CD4-positive, alpha-beta T cell treated with Interleukin-12 subunit alpha and Interleukin-12 subunit beta, for 1 hour (primary cell): ENCODE measurements at regions not wholly inside any gene's neighbourhood (a gene's known extent, or its start where the extent isn't known, plus 50 kb on each side); places are given as distances from the start of the nearest gene placed in this dataset.

Experiments used
- DNase-seq: peaks from one replicate; pipeline ENCODE4 v3.0.0-alpha.2; 2020

DNA sequence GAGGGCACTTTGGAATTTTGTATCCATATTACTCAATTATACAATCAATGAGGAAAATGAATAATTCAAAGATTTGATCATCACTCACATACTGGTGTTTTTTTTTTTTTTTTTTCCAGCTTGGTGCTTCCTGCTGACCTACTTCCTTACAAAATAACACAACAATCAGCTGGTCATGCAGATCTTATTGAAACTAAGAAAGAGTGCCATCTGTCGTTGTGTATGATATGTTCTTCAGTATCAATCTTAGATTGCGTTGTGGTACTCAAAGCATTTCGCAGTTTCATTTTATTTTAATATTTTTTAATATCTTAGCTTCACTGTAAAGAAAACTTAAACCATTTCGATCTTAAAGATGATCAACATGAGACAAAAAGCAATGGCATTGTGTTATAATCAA lies 155.6 kb downstream of the OGFRL1 start:
- no peak for DNase-seq

DNA sequence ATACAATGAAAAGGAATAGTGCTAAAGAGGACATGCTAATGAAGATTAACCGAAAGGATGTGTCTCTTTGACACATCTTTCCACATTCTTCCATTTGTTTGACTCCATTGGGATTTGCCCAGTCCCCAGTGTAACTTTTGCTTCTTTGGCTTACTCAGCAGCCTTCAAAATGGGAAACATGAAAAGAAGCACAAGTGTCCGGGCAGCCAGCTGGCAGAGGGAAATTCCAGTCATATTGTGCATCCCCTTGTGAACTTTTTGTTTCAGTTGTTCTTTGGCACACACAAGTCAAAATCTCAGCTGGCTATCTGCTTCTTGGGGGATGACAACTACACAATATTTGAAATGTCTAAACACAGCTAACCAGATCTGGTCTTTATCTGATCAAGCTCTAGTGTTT lies 157.4 kb downstream of the OGFRL1 start:
- DNase-seq: no peak

DNA sequence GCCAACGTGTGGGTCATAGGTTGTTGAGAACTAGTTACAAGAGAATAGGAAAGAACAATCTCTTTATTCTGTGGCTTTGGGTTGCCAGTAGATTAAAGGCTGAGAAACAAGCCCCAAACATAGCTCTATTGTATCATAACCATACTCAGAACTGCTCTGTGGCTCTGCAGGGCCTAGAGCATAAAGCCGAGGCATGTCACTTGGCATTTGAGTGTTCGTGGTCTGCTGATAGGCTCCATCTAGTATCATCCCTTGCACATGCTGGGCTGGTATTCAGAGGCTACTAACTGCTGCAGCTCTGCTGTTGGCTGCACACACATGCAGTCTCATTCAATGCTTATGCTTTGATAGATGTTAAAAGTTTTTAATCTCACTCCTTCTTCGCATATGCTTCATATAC lies 157.9 kb downstream of the OGFRL1 start:
- DNase-seq: no peak

DNA sequence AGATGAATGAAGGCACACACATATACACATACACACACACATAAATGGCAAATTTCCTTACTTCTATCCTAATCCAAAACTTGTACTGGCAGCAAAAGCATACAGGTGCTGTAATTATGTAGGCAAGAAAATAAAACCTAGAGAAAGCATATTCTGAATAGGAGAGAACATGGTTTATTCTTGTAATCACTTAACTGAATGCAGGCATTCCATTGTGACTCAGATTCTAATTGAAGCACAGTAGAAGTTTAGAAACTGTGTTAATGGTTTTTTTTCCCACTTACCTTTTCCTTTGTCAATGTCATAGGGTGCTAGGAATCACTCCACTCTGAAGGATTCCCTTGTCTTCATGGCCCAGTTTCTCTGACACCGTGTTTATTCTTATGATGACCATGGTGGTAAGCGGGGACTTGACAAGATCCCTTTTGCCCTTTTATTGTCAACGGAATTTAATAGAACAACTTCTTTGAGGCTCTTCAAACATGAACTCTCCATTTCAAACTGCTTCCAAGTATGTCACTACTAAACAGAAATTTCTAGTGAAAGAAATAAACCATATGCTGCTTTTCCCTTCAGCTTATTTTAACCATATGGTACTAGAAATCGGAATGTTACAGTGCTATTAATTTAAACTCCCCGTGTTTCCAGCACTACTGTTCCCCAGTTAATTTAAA lies 164.2 kb downstream of the OGFRL1 start:
- no peak for DNase-seq

DNA sequence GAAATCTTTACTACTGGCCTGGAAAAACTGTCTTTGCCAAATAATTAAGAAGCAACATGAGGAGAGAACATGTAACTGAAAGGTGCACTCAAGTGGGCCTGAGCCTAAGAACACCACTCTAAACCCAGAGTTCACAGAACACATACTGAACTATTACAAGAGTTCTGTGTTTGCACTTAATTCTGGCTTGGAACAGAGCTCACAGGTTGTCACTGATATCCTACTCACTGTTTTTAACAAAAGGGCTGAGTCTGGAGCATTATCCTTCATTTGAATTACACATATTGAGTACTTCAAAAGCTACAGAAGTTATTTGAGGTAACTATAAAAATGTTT lies 164.7 kb downstream of the OGFRL1 start:
- DNase-seq: no peak

DNA sequence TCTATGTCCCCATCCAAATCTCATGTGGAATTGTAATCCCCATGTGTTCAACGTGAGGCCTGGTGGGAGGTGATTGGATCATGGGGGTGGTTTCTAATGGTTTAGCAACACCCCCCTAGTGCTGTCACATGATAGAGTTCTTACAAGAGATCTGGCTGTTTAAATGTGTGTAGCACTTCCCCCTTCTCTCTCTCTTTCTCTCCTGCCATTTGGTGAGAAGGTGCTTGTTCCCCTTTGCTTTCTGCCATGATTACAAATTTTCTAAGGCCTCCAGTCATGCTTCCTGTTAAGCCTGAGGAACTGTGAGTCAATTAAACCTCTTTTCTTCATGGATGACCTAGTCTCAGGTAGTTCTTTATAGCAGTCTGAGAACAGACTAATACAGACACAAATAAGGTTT lies 165.4 kb downstream of the OGFRL1 start:
- DNase-seq: no peak

DNA sequence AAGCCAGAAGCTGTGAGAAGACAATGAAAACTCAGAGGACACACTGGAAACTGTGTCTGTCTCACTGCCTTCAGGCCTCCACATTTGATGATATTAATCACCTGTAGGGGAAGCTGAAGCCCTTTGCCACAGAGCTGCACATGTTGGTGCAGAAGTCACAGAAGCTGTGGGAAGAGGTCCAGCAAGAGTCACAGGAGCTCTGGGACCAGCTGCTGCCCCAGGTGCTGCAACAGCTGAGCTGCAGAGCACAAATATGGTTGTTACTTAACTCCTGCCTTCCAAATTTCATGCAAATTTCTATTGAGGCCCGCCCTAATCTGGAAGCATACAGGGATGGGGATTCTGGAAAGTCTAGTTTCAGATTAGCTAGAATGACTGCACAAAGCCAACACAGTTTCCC lies 169.3 kb downstream of the OGFRL1 start:
- DNase-seq: no peak

DNA sequence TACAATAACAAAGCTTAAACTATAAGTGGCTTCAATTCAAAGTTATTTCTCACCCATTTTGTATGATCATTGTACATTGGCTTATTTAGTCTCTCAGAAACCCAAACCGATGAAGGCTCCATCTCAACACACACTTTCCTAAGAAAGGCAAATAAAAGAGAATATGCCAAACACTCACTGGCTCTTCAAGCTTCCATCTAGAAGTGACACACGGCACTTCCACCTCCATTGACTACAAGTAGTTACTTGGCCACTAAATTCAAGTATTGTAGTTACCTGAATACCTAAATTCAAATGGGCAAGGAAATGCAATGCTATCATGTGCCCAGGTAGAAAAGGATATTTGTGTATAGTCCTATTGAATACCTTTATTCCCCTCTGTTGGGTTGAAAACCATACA lies 170.6 kb downstream of the OGFRL1 start:
- no peak for DNase-seq

DNA sequence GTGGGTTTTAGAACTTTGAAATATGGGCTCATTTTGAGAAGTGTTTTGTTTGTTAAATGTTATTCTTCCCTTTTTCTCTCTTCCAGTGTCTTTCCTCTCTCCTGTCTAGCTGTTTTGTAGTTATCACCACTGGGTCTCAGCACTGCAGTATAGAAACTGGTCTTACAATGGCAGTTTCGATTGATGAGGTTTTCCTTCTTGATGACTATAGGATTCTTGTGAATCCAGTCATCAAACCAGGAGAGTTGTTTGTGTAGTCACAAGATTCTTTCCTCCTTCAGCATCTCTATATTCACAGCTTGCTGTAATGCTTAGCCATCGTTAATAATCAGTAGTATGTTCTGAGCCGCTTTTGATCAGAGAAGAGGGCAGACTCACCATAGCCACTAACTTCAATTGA lies 172.3 kb downstream of the OGFRL1 start:
- no peak for DNase-seq

DNA sequence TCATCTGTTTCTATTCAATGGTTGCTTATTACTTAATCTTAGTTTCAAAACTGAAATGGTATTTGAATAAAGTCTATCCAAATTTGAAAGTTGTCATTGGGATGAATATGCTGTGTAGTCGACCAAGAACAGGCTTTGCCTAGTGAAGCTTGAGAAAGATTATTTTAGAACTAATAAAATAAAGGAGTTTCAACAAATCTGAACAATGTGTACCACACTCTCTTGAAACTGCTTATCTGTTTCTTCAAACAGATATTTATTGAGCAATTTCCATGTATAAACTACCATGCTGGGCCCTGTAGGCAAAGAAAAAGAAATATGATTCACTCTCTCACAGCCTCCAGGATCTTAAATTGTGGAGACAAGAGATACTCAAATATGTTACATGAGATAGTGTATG lies 174.4 kb downstream of the OGFRL1 start:
- DNase-seq: no peak

DNA sequence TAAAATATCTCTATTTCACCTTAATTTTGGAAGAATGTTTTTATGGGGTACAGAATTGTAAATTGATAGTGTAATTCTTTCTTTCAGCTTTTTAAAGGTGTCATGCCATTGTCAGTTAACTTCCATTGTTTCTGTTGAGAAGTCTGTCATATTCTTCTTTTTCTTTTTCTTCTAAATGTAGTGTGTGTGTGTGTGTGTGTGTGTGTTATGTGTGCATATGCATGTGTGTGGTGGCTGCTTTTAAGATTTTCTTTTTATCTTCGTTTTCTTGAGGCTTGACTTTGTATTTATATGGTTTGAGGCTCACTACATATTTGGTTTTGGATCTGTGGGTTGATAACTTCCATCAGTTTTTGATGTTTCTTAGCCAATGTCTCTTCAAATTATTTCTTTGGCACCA lies 176.5 kb downstream of the OGFRL1 start:
- no peak for DNase-seq

DNA sequence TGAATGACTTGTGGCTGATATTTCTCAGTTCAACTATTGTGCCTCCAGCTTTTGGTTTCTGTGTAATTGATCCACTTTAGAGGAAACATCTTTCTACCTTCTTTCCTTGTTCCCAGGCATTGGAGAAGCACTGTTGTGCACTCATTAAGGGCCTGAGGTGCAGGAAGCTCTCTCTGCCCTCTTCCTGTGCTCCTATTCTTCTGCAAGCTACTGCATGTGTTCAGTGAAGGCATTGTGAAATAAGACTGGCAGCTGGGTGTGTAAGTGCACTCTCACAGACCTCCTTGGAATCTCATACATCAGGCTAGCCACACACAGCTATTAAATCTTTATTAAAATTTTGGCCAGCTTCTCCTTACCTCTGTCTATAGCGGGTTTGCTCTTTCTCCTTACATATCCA lies 177.8 kb downstream of the OGFRL1 start:
- DNase-seq: no peak

DNA sequence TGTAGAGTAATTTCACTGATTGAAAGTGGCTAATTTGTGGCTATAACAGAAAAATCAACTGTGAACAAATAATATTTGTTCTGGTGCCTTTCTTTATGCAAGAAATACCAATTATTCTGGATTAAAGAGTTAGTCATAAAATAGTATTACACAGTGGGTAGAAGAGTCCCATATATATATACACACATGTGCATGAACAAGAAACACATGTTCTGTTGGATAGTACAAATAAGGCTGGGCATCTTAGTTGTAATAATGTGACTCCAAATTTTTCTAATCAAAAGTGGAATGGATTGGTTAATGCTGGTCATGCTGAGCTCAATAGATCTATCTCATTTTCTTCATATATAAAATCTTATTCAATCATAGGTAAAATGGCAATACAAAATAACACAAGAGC lies 179.4 kb downstream of the OGFRL1 start:
- no peak for DNase-seq

DNA sequence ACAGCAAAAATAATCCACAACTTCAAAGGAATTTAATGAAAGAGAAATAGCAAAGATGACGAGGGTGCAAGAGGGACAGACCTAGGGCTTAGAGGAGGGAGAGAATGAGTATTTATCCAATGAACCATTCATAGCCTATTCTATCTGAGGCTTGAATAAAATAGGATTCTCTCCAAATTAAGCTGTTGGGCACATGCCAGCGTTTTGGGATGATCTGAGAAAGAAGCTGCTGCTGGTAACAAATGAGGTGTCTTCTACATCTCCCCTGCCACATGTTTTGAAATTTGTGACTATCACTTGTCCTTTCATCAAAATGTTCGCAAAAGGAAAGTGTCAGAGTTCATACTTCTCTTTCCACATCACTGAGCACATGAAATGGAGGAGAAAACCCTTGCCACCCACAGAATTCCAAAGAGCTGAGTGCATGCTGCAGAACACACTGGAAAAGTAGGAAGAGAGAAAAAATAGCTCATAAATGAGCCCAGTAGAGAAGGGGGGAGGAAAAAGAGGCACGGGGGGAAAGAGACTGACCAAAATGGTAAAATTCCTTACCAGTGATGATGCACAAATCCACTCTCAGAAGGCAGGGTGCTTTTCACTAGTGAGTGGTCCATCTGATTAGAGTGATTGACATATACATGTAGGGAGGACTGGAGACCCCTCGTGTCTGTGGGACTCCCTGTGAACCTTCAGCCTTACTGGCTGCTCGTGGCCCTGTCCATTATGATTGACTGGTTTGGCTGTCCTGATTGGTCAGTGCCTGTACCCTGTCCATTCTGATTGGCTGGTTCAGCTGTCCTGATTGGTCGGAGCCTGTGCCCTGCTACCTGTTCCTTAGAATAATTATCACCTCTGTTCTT lies 180.5 kb downstream of the OGFRL1 start:
- DNase-seq: no peak

DNA sequence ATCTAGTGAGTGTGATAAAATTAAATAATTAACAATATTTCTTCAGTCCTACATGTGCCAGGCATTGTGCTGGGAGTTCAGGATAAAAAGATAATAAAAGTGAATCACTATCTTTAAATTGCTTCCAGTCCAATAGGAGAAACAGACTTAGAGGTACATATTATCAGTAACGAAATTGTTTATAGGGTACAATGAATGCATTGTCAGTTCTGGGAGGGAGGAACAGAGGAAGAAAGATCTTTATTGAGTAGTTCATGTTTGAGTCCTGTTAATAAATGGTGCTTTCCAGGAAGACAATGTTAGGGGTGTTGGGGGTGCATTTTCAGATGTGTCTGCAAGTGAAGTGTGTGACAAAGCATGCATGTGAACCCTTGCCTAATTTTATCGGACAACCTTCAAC lies 183.1 kb downstream of the OGFRL1 start:
- DNase-seq: no peak

DNA sequence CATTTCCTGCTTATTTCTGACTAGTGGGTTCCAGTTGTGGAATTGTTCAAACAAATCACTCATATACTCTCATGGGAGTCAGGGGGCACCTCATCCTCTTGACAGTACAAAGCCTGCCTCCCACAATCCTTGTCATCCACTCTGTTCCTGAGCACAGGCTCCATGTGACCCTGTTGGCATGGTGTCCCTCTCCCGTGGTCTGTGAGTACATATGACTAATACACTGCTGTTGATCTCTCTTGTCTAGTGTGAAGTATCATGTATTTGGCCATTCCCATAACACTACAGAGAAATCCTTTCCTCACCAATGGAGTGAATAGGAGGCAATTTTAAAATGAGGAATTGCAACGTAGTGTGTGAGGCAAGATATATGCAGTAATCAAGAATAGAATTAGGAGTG lies 185.3 kb downstream of the OGFRL1 start:
- DNase-seq: no peak

DNA sequence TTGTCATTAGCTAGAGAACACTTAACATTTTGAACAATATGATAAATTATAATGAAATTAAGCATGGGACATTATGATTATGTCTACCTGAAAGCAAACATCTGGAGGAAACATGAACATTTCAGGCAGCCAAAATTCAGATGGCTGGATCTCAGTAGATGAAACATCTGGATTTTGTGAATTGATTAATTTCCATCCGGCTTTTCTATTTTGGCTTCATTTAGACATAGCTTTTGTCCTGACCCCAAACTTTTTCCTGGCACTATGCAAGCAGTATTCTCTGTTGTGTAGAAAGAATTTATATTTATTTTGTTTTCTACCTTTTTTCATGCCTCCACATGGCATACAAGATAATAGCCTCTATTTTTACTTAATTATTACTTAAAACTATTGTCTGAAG lies 186.3 kb downstream of the OGFRL1 start:
- DNase-seq: no peak

DNA sequence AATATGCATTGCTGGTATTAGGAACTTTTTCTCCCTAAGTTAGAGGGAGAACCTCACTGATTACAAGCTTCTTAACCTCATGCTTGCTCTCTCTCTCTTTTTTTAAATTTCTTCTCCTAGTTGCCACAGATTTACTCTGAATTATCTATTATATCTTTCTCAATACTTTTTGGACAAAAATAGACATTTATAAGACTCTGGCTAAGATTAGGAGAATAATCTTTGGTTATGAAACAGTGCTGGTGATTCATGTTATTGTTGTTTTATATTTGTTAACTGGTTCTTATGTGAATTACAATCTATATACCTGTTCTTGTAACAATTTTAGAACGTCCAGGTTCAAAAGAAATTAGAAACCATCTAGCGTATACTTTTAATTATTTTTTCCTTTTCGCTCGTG lies 187.8 kb downstream of the OGFRL1 start:
- DNase-seq: no peak

DNA sequence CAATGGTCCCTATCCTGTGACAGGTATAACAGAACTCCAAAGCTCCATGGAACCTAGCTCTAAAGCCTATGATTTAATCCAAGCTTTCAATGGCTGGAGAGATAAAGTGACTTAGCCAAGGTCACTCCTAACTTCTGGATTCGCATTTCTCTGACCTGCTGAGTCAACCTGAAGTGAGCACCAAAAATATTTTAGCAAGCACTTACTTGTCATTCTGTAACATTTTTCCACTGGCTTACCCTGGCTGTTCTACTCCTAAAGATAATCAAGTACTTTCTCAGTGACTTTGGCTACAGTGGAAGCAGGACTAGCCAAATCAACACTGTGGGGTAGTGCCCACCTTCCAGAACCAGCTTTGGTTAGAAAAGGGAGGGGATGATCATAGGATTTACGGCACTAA lies 188.3 kb downstream of the OGFRL1 start:
- DNase-seq: no peak

DNA sequence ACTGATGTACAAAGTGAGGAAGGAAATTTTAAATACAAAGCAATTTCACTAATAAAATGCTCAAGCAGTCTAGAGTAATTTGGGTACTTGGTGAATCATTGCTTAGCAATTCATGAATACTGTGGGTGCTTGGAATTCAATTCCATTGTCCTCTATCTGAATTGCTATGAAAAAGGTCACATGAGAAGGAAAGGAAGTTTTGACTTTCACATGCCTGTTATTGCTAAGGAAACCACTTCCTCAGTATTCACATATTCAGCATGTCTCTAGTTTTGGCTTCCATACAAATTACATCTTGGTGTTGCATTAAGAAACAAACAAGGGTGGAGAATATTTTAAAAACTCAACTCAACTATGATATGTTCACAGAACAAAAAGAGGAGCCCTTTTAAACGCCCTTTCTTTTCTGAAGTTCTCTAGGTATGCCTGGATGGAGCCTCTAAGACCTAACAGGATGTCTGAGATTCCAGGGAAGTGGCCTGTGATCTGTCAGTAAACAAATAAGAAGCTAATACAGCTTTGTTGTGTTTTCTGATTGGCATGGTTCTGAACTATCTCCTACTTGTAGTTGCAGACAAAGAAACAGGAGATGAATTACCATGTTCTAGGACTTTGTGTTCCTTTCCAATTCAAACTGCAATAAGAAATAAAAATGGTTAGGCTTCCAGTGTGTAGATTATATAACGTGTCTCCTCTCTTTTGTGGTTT lies 190.4 kb downstream of the OGFRL1 start:
- DNase-seq: no peak

DNA sequence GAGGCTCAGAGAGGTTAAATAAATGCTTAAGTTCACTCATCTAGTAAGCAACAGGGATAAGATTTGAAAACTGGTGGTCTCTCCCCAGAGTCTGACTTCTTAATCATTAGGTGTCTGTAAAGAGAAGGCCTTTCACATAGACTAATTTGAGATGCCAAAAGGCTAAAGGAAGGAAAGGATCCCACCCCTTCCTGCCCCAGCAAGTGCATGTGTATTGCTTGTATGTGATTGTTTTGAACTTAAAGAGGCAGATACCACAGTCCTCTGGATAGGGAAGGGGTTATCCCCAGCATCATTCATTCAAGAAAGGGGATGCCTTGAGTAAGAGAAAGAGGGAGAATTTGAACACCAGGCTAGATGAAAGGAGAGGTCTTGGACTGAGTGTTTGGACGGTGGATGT lies 192.0 kb downstream of the OGFRL1 start:
- DNase-seq: no peak

DNA sequence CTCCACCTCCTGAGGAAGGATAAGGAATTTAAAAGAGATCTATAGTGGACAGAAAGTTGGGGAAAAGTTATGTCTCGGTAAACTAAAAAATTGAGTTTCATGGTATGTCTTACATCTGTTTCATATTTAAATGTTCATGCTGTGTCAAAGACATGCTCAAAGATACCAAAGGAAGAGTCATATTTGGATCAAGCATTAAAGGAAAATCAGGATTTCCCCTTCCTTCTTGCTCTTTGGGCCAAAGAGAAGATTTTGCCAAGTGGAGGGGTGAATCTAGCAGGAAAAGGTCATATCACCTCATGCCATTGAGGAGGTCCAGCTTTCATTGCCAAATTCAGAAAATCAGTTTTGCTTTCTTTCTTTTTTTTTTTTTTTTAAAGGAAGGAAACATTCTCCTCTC lies 192.4 kb downstream of the OGFRL1 start:
- no peak for DNase-seq

DNA sequence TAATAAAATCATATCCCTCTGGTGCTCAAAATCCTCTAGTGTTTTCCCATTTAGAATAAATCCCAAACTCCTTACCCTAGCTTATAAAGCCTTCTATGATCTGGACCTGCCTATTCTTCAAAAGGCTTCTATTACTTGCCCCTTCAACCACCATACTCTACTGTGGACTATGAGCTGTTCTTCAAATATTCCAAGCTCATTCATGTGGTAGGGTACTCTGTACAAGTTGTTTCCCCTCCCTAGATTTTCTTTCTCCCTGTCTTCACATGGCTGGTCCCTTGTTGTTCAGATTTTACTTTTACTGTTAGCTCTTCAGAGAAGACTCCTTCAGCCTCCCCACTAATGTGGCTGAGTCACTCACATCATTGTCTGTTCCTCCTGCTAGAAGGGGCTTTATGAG lies 193.2 kb downstream of the OGFRL1 start:
- no peak for DNase-seq

DNA sequence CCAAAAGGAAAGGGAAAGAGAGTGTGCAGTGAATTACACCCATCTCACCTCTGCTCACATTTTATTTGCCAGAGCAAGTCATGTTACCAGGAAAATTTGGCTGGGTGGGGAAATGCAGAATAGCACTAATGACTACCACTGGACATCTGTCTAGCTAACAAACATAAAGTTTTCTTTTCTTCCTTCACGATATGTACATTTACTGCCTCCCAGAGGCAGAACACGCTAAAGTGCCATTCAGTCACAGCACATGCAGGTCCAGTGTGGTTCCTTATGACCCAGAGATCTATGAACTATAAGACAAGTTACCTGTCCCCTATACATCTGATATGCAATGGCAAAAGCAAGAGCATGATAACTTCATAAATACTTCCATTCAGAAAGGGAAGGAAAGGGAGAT lies 194.1 kb downstream of the OGFRL1 start:
- DNase-seq: no peak
